GM12878 (cell line): ENCODE measurements at regions not wholly inside any gene's neighbourhood (a gene's known extent, or its start where the extent isn't known, plus 50 kb on each side); places are given as distances from the start of the nearest gene placed in this dataset.

ENCODE experiments used
- ATAC-seq: fragments of 200-7000 bp; cut with Tn5 transposase; 3 replicates; pipeline ENCODE4 v1.9.1; 2020; ENCODE audit warnings: mild to moderate bottlenecking, moderate library complexity
- BruUV-seq: library from RNA; stranded (reverse); fragments of 400-500 nt; replicated peaks from 2 replicates; lab custom pipeline; 2021; lab: Mats Ljungman, UMichigan
- CTCF ChIA-PET: fragments of 300-600 bp; sonication (Branson Sonifier 250); formaldehyde crosslinking; extraction: SDS; loops from one replicate; lab custom pipeline; 2021; ENCODE audit warnings: inconsistent platforms; lab: Yijun Ruan, JAX
- POLR2A ChIA-PET: fragments of 350-600 bp; formaldehyde crosslinking; extraction: SDS; loops from one replicate; lab custom pipeline; 2021; ENCODE audit warnings: inconsistent platforms; lab: Charles Lee
- RAD21 ChIA-PET: fragments of 300-600 bp; sonication (Branson Sonifier 250); formaldehyde crosslinking; loops from one replicate; lab custom pipeline; 2023; ENCODE audit warnings: antibody characterized with exemption; ENCODE audit not compliant: unreplicated experiment; lab: Charles Lee
- SMC1A ChIA-PET: fragments of 300-600 bp; sonication (Branson Sonifier 250); formaldehyde crosslinking; loops from one replicate; lab custom pipeline; 2023; ENCODE audit not compliant: unreplicated experiment, uncharacterized antibody; lab: Charles Lee
- DNase-seq: peaks from one replicate; pipeline ENCODE4 v3.0.0-alpha.2; 2011; ENCODE audit warnings: low read depth, low spot score
- FAIRE-seq: peaks from 3 replicates; lab custom pipeline; 2011; peaks lifted over from hg19 to GRCh38; lab: Jason Lieb, UNC
- H2AFZ ChIP-seq: 2 replicates; pipeline ENCODE4 v1.6.0; 2011; ENCODE audit warnings: low read depth, low read length, control low read depth; ENCODE audit not compliant: control insufficient read depth
- H3K27ac ChIP-seq: 2 replicates; pipeline ENCODE4 v1.5.1; 2011; ENCODE audit warnings: control low read depth; ENCODE audit not compliant: control insufficient read depth, insufficient read depth
- H3K27me3 ChIP-seq, 2 experiments: replicated peaks in 1 of 2; 2 replicates each; pipeline versions ENCODE4 v1.6.0 to v1.6.1; 2011; ENCODE audit warnings: low read length in 1 of 2; ENCODE audit not compliant: control insufficient read depth in 2 of 2, insufficient read depth in 2 of 2
- H3K36me3 ChIP-seq, 2 experiments: 2 replicates each; pipeline ENCODE4 v1.5.1; 2011; ENCODE audit warnings: low read length in 1 of 2; ENCODE audit not compliant: control insufficient read depth in 2 of 2, insufficient read depth in 2 of 2
- H3K4me1 ChIP-seq: 2 replicates; pipeline ENCODE4 v1.6.1; 2011; ENCODE audit warnings: mild to moderate bottlenecking, low read length, moderate library complexity, mixed read lengths; ENCODE audit not compliant: control insufficient read depth, insufficient read depth
- H3K4me2 ChIP-seq: 2 replicates; pipeline ENCODE4 v1.6.0; 2011; ENCODE audit warnings: control low read depth; ENCODE audit not compliant: control insufficient read depth, insufficient read depth
- H3K4me3 ChIP-seq: fragments of 200-600 bp; sonication (generic); 2 replicates; pipeline ENCODE4 v1.5.1; 2016
- H3K79me2 ChIP-seq: 2 replicates; pipeline ENCODE4 v1.6.0; 2011; ENCODE audit warnings: low read length; ENCODE audit not compliant: control insufficient read depth, insufficient read depth
- H3K9ac ChIP-seq: 2 replicates; pipeline ENCODE4 v1.8.0; 2011; ENCODE audit warnings: low read length, control low read depth, mixed read lengths; ENCODE audit not compliant: control insufficient read depth, insufficient read depth
- H3K9me3 ChIP-seq: replicated peaks from 3 replicates; pipeline ENCODE4 v1.5.1; 2011; ENCODE audit warnings: mild to moderate bottlenecking, low read length; ENCODE audit not compliant: control insufficient read depth, insufficient read depth
- H4K20me1 ChIP-seq: 2 replicates; pipeline ENCODE4 v1.6.0; 2011; ENCODE audit not compliant: control insufficient read depth, insufficient read depth
- CBFB ChIP-seq: IDR thresholded peaks from 2 replicates; pipeline ENCODE4 v1.6.1; 2016; ENCODE audit warnings: antibody characterized with exemption, low read depth
- CBX3 ChIP-seq: fragments of 200-600 bp; sonication (generic); IDR thresholded peaks from 2 replicates; pipeline ENCODE4 v1.6.1; 2016; ENCODE audit warnings: low read depth, borderline replicate concordance
- CEBPB ChIP-seq, 2 experiments: fragments of 150-350 bp in 1 of 2; IDR thresholded peaks; 2 replicates each; pipeline ENCODE4 v1.6.1; 2012 to 2014; ENCODE audit warnings: low read depth in 2 of 2, low read length in 2 of 2, borderline replicate concordance in 1 of 2, inconsistent platforms in 1 of 2
- CHD4 ChIP-seq: fragments of 200-600 bp; sonication (generic); IDR thresholded peaks from 2 replicates; pipeline ENCODE4 v1.6.1; 2016; ENCODE audit warnings: mild to moderate bottlenecking
- MXI1 ChIP-seq: fragments of 150-350 bp; IDR thresholded peaks from 2 replicates; pipeline ENCODE4 v1.6.1; 2011; ENCODE audit warnings: low read depth, mild to moderate bottlenecking, inconsistent platforms, low read length, improper control_type of control experiment
- NKRF ChIP-seq: fragments of 450-650 bp; conservative IDR thresholded peaks from 2 replicates; pipeline ENCODE4 v1.6.1; 2017; ENCODE audit warnings: mild to moderate bottlenecking, moderate library complexity
- RCOR1 ChIP-seq: conservative IDR thresholded peaks from 2 replicates; pipeline ENCODE4 v1.6.1; 2012; ENCODE audit warnings: low read depth, low read length, improper control_type of control experiment
- SREBF1 ChIP-seq: IDR thresholded peaks from 2 replicates; pipeline ENCODE4 v1.6.1; 2012; ENCODE audit warnings: mild to moderate bottlenecking, low read length
- TCF7 ChIP-seq: IDR thresholded peaks from 2 replicates; pipeline ENCODE4 v1.6.1; 2014; ENCODE audit warnings: antibody characterized with exemption, borderline replicate concordance
- YY1 ChIP-seq: IDR thresholded peaks from 2 replicates; pipeline ENCODE4 v1.6.1; 2011; ENCODE audit warnings: low read depth, mild to moderate bottlenecking, low read length
- ZBED1 ChIP-seq: IDR thresholded peaks from 2 replicates; pipeline ENCODE4 v1.6.1; 2016; ENCODE audit warnings: borderline replicate concordance
- ZNF207 ChIP-seq: fragments of 450-650 bp; IDR thresholded peaks from 2 replicates; pipeline ENCODE4 v1.6.1; 2014; ENCODE audit warnings: antibody characterized with exemption, mild to moderate bottlenecking, borderline replicate concordance
- ZNF592 ChIP-seq: fragments of 450-650 bp; IDR thresholded peaks from 2 replicates; pipeline ENCODE4 v1.6.1; 2017; ENCODE audit warnings: mild to moderate bottlenecking, moderate library complexity
- ZSCAN29 ChIP-seq: fragments of 450-650 bp; IDR thresholded peaks from 2 replicates; pipeline ENCODE4 v1.6.1; 2017; ENCODE audit warnings: mild to moderate bottlenecking, moderate library complexity
- WGBS: methylation state at CpG from one replicate; pipeline ENCODE4 v1.1.6; 2016; ENCODE audit warnings: low lambda C conversion rate; ENCODE audit not compliant: insufficient replicate concordance, insufficient coverage; ENCODE audit errors: missing lambda C conversion rate; 5-methylcytosine and 5-hydroxymethylcytosine counted together
- in situ Hi-C: fragments of 300-500 bp; cut with MboI; formaldehyde crosslinking; loops from 9 replicates; pipeline ENCODE4 v1.14.3; 2018; ENCODE audit warnings: mixed read lengths
- intact Hi-C: fragments of 100-400 bp; cut with micrococcal nuclease; formaldehyde crosslinking; loops from one replicate; pipeline ENCODE4 v1.14.2; 2022; ENCODE audit not compliant: unreplicated experiment

- ChIA-PET POLR2A (no interaction called here), SMC1A (no interaction called here), CTCF (no interaction called here), RAD21 (no interaction called here)
- Histone ChIP-seq H3K4me3 (no peak overlapping the region), H3K27ac (no peak overlapping the region), H2AFZ (no peak overlapping the region), H3K9me3 (no peaks in the 10 kb centered on the region), H3K4me2 (no peak overlapping the region), H3K36me3 (no peaks in the 10 kb centered on the region), H3K9ac (no peak overlapping the region), H3K27me3 (no peaks in the 10 kb centered on the region), H3K4me1 (no peaks in the 10 kb centered on the region), H4K20me1 (no peaks in the 10 kb centered on the region), H3K79me2 (no peaks in the 10 kb centered on the region)
- no peak for TF ChIP-seq ZNF207
- TF ChIP-seq ZNF592 = no peak
- no peak for TF ChIP-seq ZBED1
- no peak for TF ChIP-seq NKRF
- no peak for TF ChIP-seq RCOR1
- TF ChIP-seq TCF7 = no peak
- no peak for TF ChIP-seq CBX3
- TF ChIP-seq ZSCAN29 = no peak
- no peak for TF ChIP-seq SREBF1
- no peak for TF ChIP-seq YY1
- no peak for TF ChIP-seq CEBPB (IDR thresholded peaks at IDR 0.05; ENCODE audit: borderline replicate concordance in 1 of 2, low read depth in 2 of 2, low read length in 2 of 2)
- TF ChIP-seq CHD4 = no peak
- TF ChIP-seq MXI1 = no peak
- TF ChIP-seq CBFB = no peak
- in situ Hi-C loops (no loop called here), intact Hi-C loops (no loop called here)
- FAIRE-seq (no peak), DNase-seq (no peak), ATAC-seq (no peak)
- WGBS = 100% methylated on average over 1 of the region's 1 CpG
- no TSS peak for BruUV-seq
These were observed 137.0 kb downstream of the MRPS30 start for GRCh38 chr5:44945743-44946142.
